Gastroesophageal sphincter (tissue), 3 donors: ENCODE measurements at regions not wholly inside any gene's neighbourhood (a gene's known extent, or its start where the extent isn't known, plus 50 kb on each side); places are given as distances from the start of the nearest gene placed in this dataset.

Source experiments
- EP300 ChIP-seq: sonication (generic); formaldehyde crosslinking; IDR thresholded peaks from one replicate; pipeline ENCODE4 v1.6.1; 2017; ENCODE audit warnings: antibody characterized with exemption, mild to moderate bottlenecking
- POLR2A ChIP-seq, 2 donors: fragments of 450-650 bp; IDR thresholded peaks; one replicate each; pipeline ENCODE4 v1.6.1; 2017; ENCODE audit warnings: antibody characterized with exemption in 2 of 2, mild to moderate bottlenecking in 2 of 2, moderate library complexity in 1 of 2
- POLR2AphosphoS5 ChIP-seq: sonication (generic); formaldehyde crosslinking; IDR thresholded peaks from one replicate; pipeline ENCODE4 v1.6.1; 2017; ENCODE audit warnings: antibody characterized with exemption
- TF ChIP-seq, protein P1 (sequence below), 4 experiments: fragments of 200-600 bp in 2 of 4; fragments of 450-650 bp in 2 of 4; sonication (generic) in 1 of 4; IDR thresholded peaks; one replicate each; pipeline ENCODE4 v1.5.1; 2017 to 2019; ENCODE audit warnings: antibody characterized with exemption in 4 of 4, mild to moderate bottlenecking in 2 of 4, moderate library complexity in 2 of 4

DNA sequence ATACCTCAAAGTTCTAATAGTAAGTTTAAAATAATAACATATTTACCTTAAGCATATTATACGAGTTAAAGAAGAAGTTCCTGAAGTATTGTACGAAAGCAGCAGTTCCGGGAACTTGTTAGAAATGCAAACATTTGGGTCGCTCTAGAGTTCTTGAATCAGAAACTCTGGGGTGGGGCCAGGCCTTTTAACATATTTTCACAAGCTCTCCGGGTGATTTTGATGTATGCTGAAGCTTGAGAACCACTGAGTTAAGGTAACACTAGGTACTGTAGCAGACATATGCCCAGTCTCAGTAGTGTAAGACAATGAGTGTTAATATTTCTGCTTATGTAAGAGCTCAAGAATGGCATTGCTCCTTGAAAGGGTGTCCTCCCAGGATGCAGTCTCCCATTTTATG is 461.1 kb downstream of the C3orf38 start:
- TF ChIP-seq, protein P1, sequence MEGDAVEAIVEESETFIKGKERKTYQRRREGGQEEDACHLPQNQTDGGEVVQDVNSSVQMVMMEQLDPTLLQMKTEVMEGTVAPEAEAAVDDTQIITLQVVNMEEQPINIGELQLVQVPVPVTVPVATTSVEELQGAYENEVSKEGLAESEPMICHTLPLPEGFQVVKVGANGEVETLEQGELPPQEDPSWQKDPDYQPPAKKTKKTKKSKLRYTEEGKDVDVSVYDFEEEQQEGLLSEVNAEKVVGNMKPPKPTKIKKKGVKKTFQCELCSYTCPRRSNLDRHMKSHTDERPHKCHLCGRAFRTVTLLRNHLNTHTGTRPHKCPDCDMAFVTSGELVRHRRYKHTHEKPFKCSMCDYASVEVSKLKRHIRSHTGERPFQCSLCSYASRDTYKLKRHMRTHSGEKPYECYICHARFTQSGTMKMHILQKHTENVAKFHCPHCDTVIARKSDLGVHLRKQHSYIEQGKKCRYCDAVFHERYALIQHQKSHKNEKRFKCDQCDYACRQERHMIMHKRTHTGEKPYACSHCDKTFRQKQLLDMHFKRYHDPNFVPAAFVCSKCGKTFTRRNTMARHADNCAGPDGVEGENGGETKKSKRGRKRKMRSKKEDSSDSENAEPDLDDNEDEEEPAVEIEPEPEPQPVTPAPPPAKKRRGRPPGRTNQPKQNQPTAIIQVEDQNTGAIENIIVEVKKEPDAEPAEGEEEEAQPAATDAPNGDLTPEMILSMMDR (IDR thresholded peaks at IDR 0.05), result no peak
- TF ChIP-seq POLR2A (IDR thresholded peaks at IDR 0.05), result no peak
- TF ChIP-seq EP300, result no peak
- TF ChIP-seq POLR2AphosphoS5, result no peak
